ENCODE measurements at regions not wholly inside any gene's neighbourhood (a gene's known extent, or its start where the extent isn't known, plus 50 kb on each side); places are given as distances from the start of the nearest gene placed in this dataset.
"Not testable (repeated sequence)": the region's sequence is repeated elsewhere in the genome, so short reads cannot be mapped to it uniquely, and the experiment has no call there.

- no peaks in the 10 kb centered on the region for H3K4me1 ChIP-seq (ENCODE audit: insufficient read depth, low read length)
These were observed 458.6 kb downstream of the TENT5A start for GRCh38 chr6:81293896-81294295.

GRCh38 chr6:81289229-81289628, 463.3 kb downstream of the TENT5A start:
- Histone ChIP-seq H3K9ac (ENCODE audit: low read depth, low read length) (no peak overlapping the region), H3K36me3 (ENCODE audit: insufficient read depth, low read length) (no peaks in the 10 kb centered on the region)

More at GRCh38 chr6:81293896-81294295, 458.6 kb downstream of the TENT5A start:
- Histone ChIP-seq H3K36me3 (ENCODE audit: insufficient read depth, low read length) (no peaks in the 10 kb centered on the region), H3K9me3 (ENCODE audit: control insufficient read depth, insufficient read depth, low read length) (no peaks in the 10 kb centered on the region), H3K9ac (ENCODE audit: low read depth, low read length) (no peak overlapping the region)

GRCh38 chr6:81265106-81265505, 487.4 kb downstream of the TENT5A start:
- Histone ChIP-seq H3K9me3 (ENCODE audit: control insufficient read depth, insufficient read depth, low read length) (no peaks in the 10 kb centered on the region), H3K9ac (ENCODE audit: low read depth, low read length) (no peak overlapping the region)

More at GRCh38 chr6:81289229-81289628, 463.3 kb downstream of the TENT5A start:
- no peaks in the 10 kb centered on the region for H3K4me1 ChIP-seq (ENCODE audit: insufficient read depth, low read length)
- H3K9me3 ChIP-seq (ENCODE audit: control insufficient read depth, insufficient read depth, low read length) = no peaks in the 10 kb centered on the region

GRCh38 chr6:81263531-81264168, 488.8 kb downstream of the TENT5A start:
- Histone ChIP-seq H3K36me3 (ENCODE audit: insufficient read depth, low read length) (no peaks in the 10 kb centered on the region), H3K4me1 (ENCODE audit: insufficient read depth, low read length) (no peaks in the 10 kb centered on the region)

More at GRCh38 chr6:81265106-81265505, 487.4 kb downstream of the TENT5A start:
- Histone ChIP-seq H3K4me1 (ENCODE audit: insufficient read depth, low read length) (no peaks in the 10 kb centered on the region), H3K36me3 (ENCODE audit: insufficient read depth, low read length) (no peaks in the 10 kb centered on the region)

GRCh38 chr6:81262656-81263055, 489.8 kb downstream of the TENT5A start:
- Histone ChIP-seq H3K9ac (ENCODE audit: low read depth, low read length) (no peak overlapping the region), H3K36me3 (ENCODE audit: insufficient read depth, low read length) (no peaks in the 10 kb centered on the region), H3K9me3 (ENCODE audit: control insufficient read depth, insufficient read depth, low read length) (no peaks in the 10 kb centered on the region), H3K4me1 (ENCODE audit: insufficient read depth, low read length) (no peaks in the 10 kb centered on the region)

More at GRCh38 chr6:81263531-81264168, 488.8 kb downstream of the TENT5A start:
- H3K9ac ChIP-seq (ENCODE audit: low read depth, low read length) = no peak overlapping the region
- no peaks in the 10 kb centered on the region for H3K9me3 ChIP-seq (ENCODE audit: control insufficient read depth, insufficient read depth, low read length)

- H3K9ac ChIP-seq (ENCODE audit: low read depth, low read length); H3K9me3 ChIP-seq (ENCODE audit: control insufficient read depth, insufficient read depth, low read length); H3K36me3 ChIP-seq (ENCODE audit: insufficient read depth, low read length); H3K4me1 ChIP-seq (ENCODE audit: insufficient read depth, low read length): not testable (repeated sequence)
These were observed 496.3 kb downstream of the TENT5A start for GRCh38 chr6:81256223-81256622.

GRCh38 chr6:81253821-81254220, 498.7 kb downstream of the TENT5A start:
- H3K9ac ChIP-seq (ENCODE audit: low read depth, low read length) = no peak overlapping the region
- H3K36me3 ChIP-seq (ENCODE audit: insufficient read depth, low read length) = no peaks in the 10 kb centered on the region
- H3K4me1 ChIP-seq (ENCODE audit: insufficient read depth, low read length) = no peaks in the 10 kb centered on the region

GRCh38 chr6:81252231-81252630, 500.2 kb downstream of the TENT5A start:
- Histone ChIP-seq H3K9ac (ENCODE audit: low read depth, low read length) (no peak overlapping the region), H3K4me1 (ENCODE audit: insufficient read depth, low read length) (no peaks in the 10 kb centered on the region), H3K9me3 (ENCODE audit: control insufficient read depth, insufficient read depth, low read length) (no peaks in the 10 kb centered on the region), H3K36me3 (ENCODE audit: insufficient read depth, low read length) (no peaks in the 10 kb centered on the region)

More at GRCh38 chr6:81253821-81254220, 498.7 kb downstream of the TENT5A start:
- no peaks in the 10 kb centered on the region for H3K9me3 ChIP-seq (ENCODE audit: control insufficient read depth, insufficient read depth, low read length)

- no peaks in the 10 kb centered on the region for H3K4me1 ChIP-seq (ENCODE audit: insufficient read depth, low read length)
- no peaks in the 10 kb centered on the region for H3K36me3 ChIP-seq (ENCODE audit: insufficient read depth, low read length)
- no peak overlapping the region for H3K9ac ChIP-seq (ENCODE audit: low read depth, low read length)
- H3K9me3 ChIP-seq (ENCODE audit: control insufficient read depth, insufficient read depth, low read length) = no peaks in the 10 kb centered on the region
These were observed 506.3 kb downstream of the TENT5A start for GRCh38 chr6:81246200-81246599.

- Histone ChIP-seq H3K36me3 (ENCODE audit: insufficient read depth, low read length) (no peaks in the 10 kb centered on the region), H3K9me3 (ENCODE audit: control insufficient read depth, insufficient read depth, low read length) (no peaks in the 10 kb centered on the region), H3K9ac (ENCODE audit: low read depth, low read length) (no peak overlapping the region), H3K4me1 (ENCODE audit: insufficient read depth, low read length) (no peaks in the 10 kb centered on the region)
These were observed 509.9 kb downstream of the TENT5A start for GRCh38 chr6:81242624-81243023.

GRCh38 chr6:81241126-81242041, 511.1 kb downstream of the TENT5A start:
- Histone ChIP-seq H3K4me1 (ENCODE audit: insufficient read depth, low read length) (no peaks in the 10 kb centered on the region), H3K9me3 (ENCODE audit: control insufficient read depth, insufficient read depth, low read length) (no peaks in the 10 kb centered on the region), H3K36me3 (ENCODE audit: insufficient read depth, low read length) (no peaks in the 10 kb centered on the region), H3K9ac (ENCODE audit: low read depth, low read length) (no peak overlapping the region)

GRCh38 chr6:81238390-81238789, 514.1 kb downstream of the TENT5A start:
- Histone ChIP-seq H3K4me1 (ENCODE audit: insufficient read depth, low read length) (no peaks in the 10 kb centered on the region), H3K9ac (ENCODE audit: low read depth, low read length) (no peak overlapping the region), H3K9me3 (ENCODE audit: control insufficient read depth, insufficient read depth, low read length) (no peaks in the 10 kb centered on the region), H3K36me3 (ENCODE audit: insufficient read depth, low read length) (no peaks in the 10 kb centered on the region)

- no peak overlapping the region for H3K9ac ChIP-seq (ENCODE audit: low read depth, low read length)
- no peaks in the 10 kb centered on the region for H3K4me1 ChIP-seq (ENCODE audit: insufficient read depth, low read length)
- no peaks in the 10 kb centered on the region for H3K36me3 ChIP-seq (ENCODE audit: insufficient read depth, low read length)
- H3K9me3 ChIP-seq (ENCODE audit: control insufficient read depth, insufficient read depth, low read length) = no peaks in the 10 kb centered on the region
These were observed 515.3 kb downstream of the TENT5A start for GRCh38 chr6:81237226-81237625.

- H3K4me1 ChIP-seq (ENCODE audit: insufficient read depth, low read length) = no peaks in the 10 kb centered on the region
- H3K9ac ChIP-seq (ENCODE audit: low read depth, low read length) = no peak overlapping the region
- H3K9me3 ChIP-seq (ENCODE audit: control insufficient read depth, insufficient read depth, low read length) = no peaks in the 10 kb centered on the region
- H3K36me3 ChIP-seq (ENCODE audit: insufficient read depth, low read length) = no peaks in the 10 kb centered on the region
These were observed 517.0 kb downstream of the TENT5A start for GRCh38 chr6:81235512-81235911.

GRCh38 chr6:81233990-81234389, 518.5 kb downstream of the TENT5A start:
- Histone ChIP-seq H3K36me3 (ENCODE audit: insufficient read depth, low read length) (no peaks in the 10 kb centered on the region), H3K9me3 (ENCODE audit: control insufficient read depth, insufficient read depth, low read length) (no peaks in the 10 kb centered on the region), H3K4me1 (ENCODE audit: insufficient read depth, low read length) (no peaks in the 10 kb centered on the region), H3K9ac (ENCODE audit: low read depth, low read length) (no peak overlapping the region)
